Neural cell (in vitro differentiated cells): ENCODE measurements at regions not wholly inside any gene's neighbourhood (a gene's known extent, or its start where the extent isn't known, plus 50 kb on each side); places are given as distances from the start of the nearest gene placed in this dataset.

ENCODE experiments used
- H2AFZ ChIP-seq: fragments of 200-600, 300-800 bp; sonication (generic), shearing (Covaris generic); 2 replicates; pipeline ENCODE4 v1.6.0; 2014; ENCODE audit warnings: low read depth, mild to moderate bottlenecking, antibody characterized with exemption, low read length, moderate library complexity
- H3F3A ChIP-seq: fragments of 200-600 bp; shearing (Covaris generic); 2 replicates; pipeline ENCODE4 v1.6.1; 2016; ENCODE audit warnings: mild to moderate bottlenecking, moderate library complexity, mixed read lengths, antibody characterized with exemption, low read length; ENCODE audit not compliant: insufficient read depth, poor library complexity, severe bottlenecking
- H3K27ac ChIP-seq: fragments of 200-600, 300-800 bp; sonication (generic), shearing (Covaris generic); 2 replicates; pipeline ENCODE4 v1.5.1; 2014; ENCODE audit warnings: mild to moderate bottlenecking, low read length, moderate library complexity
- H3K27me3 ChIP-seq: fragments of 300-800, 200-600 bp; sonication (generic), shearing (Covaris generic); 2 replicates; pipeline ENCODE4 v1.6.0; 2014; ENCODE audit warnings: mild to moderate bottlenecking, low read depth, low read length, moderate library complexity; ENCODE audit not compliant: insufficient read depth
- H3K36me3 ChIP-seq: fragments of 300-800, 200-600 bp; sonication (generic), shearing (Covaris generic); 2 replicates; pipeline ENCODE4 v1.5.1; 2014; ENCODE audit warnings: mild to moderate bottlenecking, antibody characterized with exemption, low read length, moderate library complexity; ENCODE audit not compliant: insufficient read depth
- H3K4me2 ChIP-seq: fragments of 300-800, 200-600 bp; sonication (generic), shearing (Covaris generic); 2 replicates; pipeline ENCODE4 v1.6.0; 2014; ENCODE audit warnings: mild to moderate bottlenecking, low read length
- H3K4me3 ChIP-seq: fragments of 300-800, 200-600 bp; sonication (generic), shearing (Covaris generic); 2 replicates; pipeline ENCODE4 v1.5.1; 2014; ENCODE audit warnings: mild to moderate bottlenecking, low read length, moderate library complexity
- H3K79me2 ChIP-seq: fragments of 200-600 bp; shearing (Covaris generic); replicated peaks from 2 replicates; pipeline ENCODE4 v1.6.0; 2014; ENCODE audit warnings: mild to moderate bottlenecking, low read length, moderate library complexity; ENCODE audit not compliant: insufficient read depth
- H3K9ac ChIP-seq: fragments of 300-800, 200-600 bp; sonication (generic), shearing (Covaris generic); 2 replicates; pipeline ENCODE4 v1.6.1; 2016; ENCODE audit warnings: mild to moderate bottlenecking, low read length, mixed read lengths
- H3K9me2 ChIP-seq: fragments of 200-600 bp; shearing (Covaris generic); 2 replicates; pipeline ENCODE4 v1.6.1; 2016; ENCODE audit warnings: mild to moderate bottlenecking, low read length, mixed read lengths; ENCODE audit not compliant: insufficient read depth
- H3K9me3 ChIP-seq: fragments of 200-600, 300-800 bp; sonication (generic), shearing (Covaris generic); 2 replicates; pipeline ENCODE4 v1.6.1; 2016; ENCODE audit warnings: mild to moderate bottlenecking, mixed run types, low read length, moderate library complexity, mixed read lengths
- H4K20me1 ChIP-seq: fragments of 200-600 bp; shearing (Covaris generic); 2 replicates; pipeline ENCODE4 v1.6.1; 2016; ENCODE audit warnings: mild to moderate bottlenecking, mixed run types; ENCODE audit not compliant: insufficient read depth
- CTCF ChIP-seq: fragments of 450-650 bp; IDR thresholded peaks from 2 replicates; pipeline ENCODE4 v1.5.1; 2014; ENCODE audit warnings: antibody characterized with exemption, mild to moderate bottlenecking, moderate library complexity; ENCODE audit not compliant: poor library complexity, severe bottlenecking
- EP300 ChIP-seq: fragments of 450-650 bp; conservative IDR thresholded peaks from 2 replicates; pipeline ENCODE4 v1.6.1; 2014; ENCODE audit warnings: antibody characterized with exemption, mild to moderate bottlenecking, moderate library complexity; ENCODE audit not compliant: poor library complexity, severe bottlenecking
- MXI1 ChIP-seq: fragments of 450-650 bp; conservative IDR thresholded peaks from 2 replicates; pipeline ENCODE4 v1.6.1; 2014; ENCODE audit warnings: antibody characterized with exemption, mild to moderate bottlenecking; ENCODE audit not compliant: poor library complexity, severe bottlenecking
- RAD21 ChIP-seq: fragments of 450-650 bp; conservative IDR thresholded peaks from 2 replicates; pipeline ENCODE4 v1.6.1; 2014; ENCODE audit warnings: antibody characterized with exemption, mild to moderate bottlenecking, moderate library complexity
- SMC3 ChIP-seq: fragments of 450-650 bp; conservative IDR thresholded peaks from 2 replicates; pipeline ENCODE4 v1.6.1; 2014; ENCODE audit warnings: antibody characterized with exemption, mild to moderate bottlenecking, moderate library complexity; ENCODE audit not compliant: poor library complexity
- small RNA-seq, 3 experiments: library from RNA; depleted of rRNA; stranded (forward); fragments of <200 nt; gene quantifications; one replicate each; pipeline ENCODE3, GENCODE V24; 2012

- no peaks in the 10 kb centered on the region for H3K27me3 ChIP-seq
- H2AFZ ChIP-seq = no peak overlapping the region
- no peaks in the 10 kb centered on the region for H3K79me2 ChIP-seq
- no peaks in the 10 kb centered on the region for H3K36me3 ChIP-seq
- H4K20me1 ChIP-seq = no peaks in the 10 kb centered on the region
- H3K9me3 ChIP-seq = no peaks in the 10 kb centered on the region
- TF ChIP-seq EP300 (no peak), RAD21 (peak; percentile 64), SMC3 (peak; percentile 63), MXI1 (no peak), CTCF (peak; percentile 64)
- H3K9ac ChIP-seq = no peak overlapping the region
- no peaks in the 10 kb centered on the region for H3F3A ChIP-seq
- H3K4me2 ChIP-seq = no peak overlapping the region
- H3K9me2 ChIP-seq = no peaks in the 10 kb centered on the region
- H3K27ac ChIP-seq = no peak overlapping the region
- H3K4me3 ChIP-seq = no peak overlapping the region
These were observed 51.0 kb upstream of the NHSL2 start for GRCh38 chrX:71859637-71860036.

Small RNAs in the stretch of these regions (small RNA-seq; reads per million reads assigned to genes)
- gene BX276092.3 = 0 reads per million in 3 experiments
